Endothelial cell of umbilical vein (primary cell): ENCODE measurements at regions not wholly inside any gene's neighbourhood (a gene's known extent, or its start where the extent isn't known, plus 50 kb on each side); places are given as distances from the start of the nearest gene placed in this dataset.

ENCODE experiments used
- BruUV-seq: library from RNA; stranded (reverse); fragments of 400-500 nt; replicated peaks from 2 replicates; lab custom pipeline; 2021; lab: Mats Ljungman, UMichigan
- CTCF ChIA-PET: fragments of 300-600, 350-600 bp; sonication (Branson Sonifier 250); formaldehyde crosslinking; loops from one replicate; lab custom pipeline; 2021; ENCODE audit warnings: antibody characterized with exemption, inconsistent platforms; lab: Charles Lee
- POLR2A ChIA-PET: fragments of 300-600, 350-600 bp; sonication (Branson Sonifier 250); formaldehyde crosslinking; loops from one replicate; lab custom pipeline; 2021; ENCODE audit warnings: antibody characterized with exemption, inconsistent platforms; lab: Charles Lee
- DNase-seq: peaks from one replicate; pipeline ENCODE4 v3.0.0-alpha.2; 2011; ENCODE audit warnings: low read depth, low spot score
- FAIRE-seq: peaks from 2 replicates; lab custom pipeline; 2011; peaks lifted over from hg19 to GRCh38; lab: Jason Lieb, UNC
- H2AFZ ChIP-seq: 2 replicates; pipeline ENCODE4 v1.6.0; 2012; ENCODE audit warnings: low read depth, low read length, control low read depth, inconsistent platforms
- H3K27ac ChIP-seq: 2 replicates; pipeline ENCODE4 v1.5.1; 2011; ENCODE audit warnings: low read depth, mild to moderate bottlenecking, control low read depth, low read length, moderate library complexity; ENCODE audit not compliant: insufficient read depth
- H3K27me3 ChIP-seq, 2 experiments: 2 replicates each; pipeline versions ENCODE4 v1.6.0 to v1.6.1; 2011; ENCODE audit warnings: low read length in 2 of 2, mixed read lengths in 1 of 2; ENCODE audit not compliant: control insufficient read depth in 2 of 2, insufficient read depth in 2 of 2
- H3K36me3 ChIP-seq, 2 experiments: 2 replicates in 1 of 2; 3 replicates in 1 of 2; pipeline ENCODE4 v1.5.1; 2011; ENCODE audit warnings: low read length in 2 of 2, mild to moderate bottlenecking in 1 of 2, moderate library complexity in 1 of 2; ENCODE audit not compliant: control insufficient read depth in 2 of 2, insufficient read depth in 2 of 2; ENCODE audit errors: extremely low read depth in 1 of 2
- H3K4me1 ChIP-seq: 3 replicates; pipeline ENCODE4 v1.5.1; 2011; ENCODE audit warnings: mild to moderate bottlenecking, low read length; ENCODE audit not compliant: control insufficient read depth, insufficient read depth; ENCODE audit errors: extremely low read depth
- H3K4me2 ChIP-seq: 2 replicates; pipeline ENCODE4 v1.6.1; 2011; ENCODE audit warnings: low read length, control low read depth, mixed read lengths; ENCODE audit not compliant: insufficient read depth
- H3K4me3 ChIP-seq, 3 experiments: fragments of 200-600 bp in 1 of 3; sonication (generic), shearing (Covaris generic) in 1 of 3; replicated peaks in 1 of 3; 2 replicates each; pipeline ENCODE4 v1.5.1; 2011 to 2016; ENCODE audit warnings: control low read depth in 3 of 3, low read length in 3 of 3, mild to moderate bottlenecking in 2 of 3, inconsistent platforms in 1 of 3, low read depth in 1 of 3, moderate library complexity in 1 of 3; ENCODE audit not compliant: insufficient read depth in 1 of 3
- H3K79me2 ChIP-seq: 2 replicates; pipeline ENCODE4 v1.6.0; 2012; ENCODE audit warnings: low read length, inconsistent platforms; ENCODE audit not compliant: control insufficient read depth, insufficient read depth
- H3K9ac ChIP-seq: replicated peaks from 2 replicates; pipeline ENCODE3; 2011; ENCODE audit warnings: low read length, control low read depth; ENCODE audit not compliant: insufficient read depth; ENCODE audit errors: extremely low read depth
- H3K9me1 ChIP-seq: replicated peaks from 3 replicates; pipeline ENCODE4 v1.6.0; 2011; ENCODE audit warnings: mild to moderate bottlenecking, low read length; ENCODE audit not compliant: control insufficient read depth, insufficient read depth; ENCODE audit errors: extremely low read depth
- H3K9me3 ChIP-seq: replicated peaks from 2 replicates; pipeline ENCODE4 v1.5.1; 2012; ENCODE audit warnings: low read length, inconsistent platforms; ENCODE audit not compliant: control insufficient read depth, insufficient read depth
- H4K20me1 ChIP-seq: replicated peaks from 2 replicates; pipeline ENCODE3; 2011; ENCODE audit warnings: mild to moderate bottlenecking, low read length; ENCODE audit not compliant: control insufficient read depth, insufficient read depth; ENCODE audit errors: extremely low read depth
- CTCF ChIP-seq, 2 donors: IDR thresholded peaks; 1 replicate in 1 of 2; 2 replicates in 1 of 2; pipeline ENCODE4 v1.5.1; 2011; ENCODE audit warnings: low read length in 2 of 2, mild to moderate bottlenecking in 2 of 2, moderate library complexity in 2 of 2, control low read depth in 1 of 2, inconsistent platforms in 1 of 2, low read depth in 1 of 2; ENCODE audit not compliant: insufficient read depth in 1 of 2; ENCODE audit errors: extremely low read depth in 1 of 2
- EZH2 ChIP-seq: IDR thresholded peaks from 2 replicates; pipeline ENCODE4 v1.6.1; 2012; ENCODE audit warnings: borderline replicate concordance, low read depth, mild to moderate bottlenecking, moderate library complexity, low read length, inconsistent platforms; ENCODE audit not compliant: severe bottlenecking
- FOS ChIP-seq: IDR thresholded peaks from 2 replicates; pipeline ENCODE4 v1.6.1; 2011; ENCODE audit warnings: mild to moderate bottlenecking, low read length, moderate library complexity, borderline replicate concordance; ENCODE audit not compliant: insufficient read depth
- GATA2 ChIP-seq: IDR thresholded peaks from 2 replicates; pipeline ENCODE4 v1.7.0; 2011; ENCODE audit warnings: low read depth, mild to moderate bottlenecking, moderate library complexity, mixed read lengths, low read length; ENCODE audit not compliant: insufficient read length, insufficient read depth
- JUN ChIP-seq: IDR thresholded peaks from 2 replicates; pipeline ENCODE4 v1.6.1; 2011; ENCODE audit warnings: borderline replicate concordance, low read depth; ENCODE audit not compliant: insufficient read length, insufficient read depth
- MAX ChIP-seq: IDR thresholded peaks from 2 replicates; pipeline ENCODE4 v1.6.1; 2011; ENCODE audit not compliant: insufficient read depth, insufficient read length
- MYC ChIP-seq: IDR thresholded peaks from one replicate; pipeline ENCODE4 v1.6.1; 2011; ENCODE audit warnings: mild to moderate bottlenecking, low read depth, low read length
- POLR2A ChIP-seq: IDR thresholded peaks from 2 replicates; pipeline ENCODE4 v1.6.1; 2012; ENCODE audit warnings: low read depth, mild to moderate bottlenecking, control low read depth, low read length
- POLR2AphosphoS5 ChIP-seq: IDR thresholded peaks from 2 replicates; pipeline ENCODE4 v1.6.1; 2012; ENCODE audit warnings: low read depth, mild to moderate bottlenecking, control low read depth, low read length, moderate library complexity; ENCODE audit not compliant: insufficient read depth
- dilution Hi-C: fragments of 300-500 bp; cut with MboI; formaldehyde crosslinking; loops from one replicate; pipeline ENCODE4 v1.15.0; 2019; ENCODE audit warnings: low sequenced_read_pairs; ENCODE audit not compliant: extremely low pct_ligation_motif_present
- intact Hi-C: fragments of 100-400 bp; cut with micrococcal nuclease; formaldehyde crosslinking; loops from one replicate; pipeline ENCODE4 v1.10.0; 2022

GRCh38 chr13:37457612-37458011 lies 141.0 kb downstream of the POSTN start:
- no peak overlapping the region for H3K4me3 ChIP-seq
- CTCF ChIA-PET: interaction anchor here (0.7 to 1.4 kb wide), 2 partner anchors 10 to 27 kb away, joined by 3 read pairs; no protein-coding TSS in a partner anchor
- no peak overlapping the region for H3K9ac ChIP-seq
- no peaks in the 10 kb centered on the region for H3K36me3 ChIP-seq
- FAIRE-seq (no peak), DNase-seq (no peak)
- no peaks in the 10 kb centered on the region for H3K9me3 ChIP-seq
- H3K27me3 ChIP-seq: no peaks in the 10 kb centered on the region
- no peak overlapping the region for H3K4me2 ChIP-seq
- TF ChIP-seq EZH2 (no peak), MYC (no peak), MAX (no peak), FOS (no peak), POLR2AphosphoS5 (no peak), GATA2 (no peak), CTCF (IDR thresholded peaks at IDR 0.05; ENCODE audit: extremely low read depth in 1 of 2, insufficient read depth in 1 of 2, low read depth in 1 of 2, low read length in 2 of 2) (no peak), JUN (no peak), POLR2A (no peak)
- POLR2A ChIA-PET: no interaction called here
- H3K79me2 ChIP-seq: no peaks in the 10 kb centered on the region
- H2AFZ ChIP-seq: no peak overlapping the region
- no peak overlapping the region for H3K27ac ChIP-seq
- H3K4me1 ChIP-seq: no peaks in the 10 kb centered on the region
- no peaks in the 10 kb centered on the region for H3K9me1 ChIP-seq
- intact Hi-C loops (no loop called here), dilution Hi-C loops (no loop called here)
- no peaks in the 10 kb centered on the region for H4K20me1 ChIP-seq
- BruUV-seq: no TSS peak
